ENCODE measurements at regions not wholly inside any gene's neighbourhood (a gene's known extent, or its start where the extent isn't known, plus 50 kb on each side); places are given as distances from the start of the nearest gene placed in this dataset.
"Not testable (repeated sequence)": the region's sequence is repeated elsewhere in the genome, so short reads cannot be mapped to it uniquely, and the experiment has no call there.

- Histone ChIP-seq H3K27ac (no peak overlapping the region), H3K36me3 (replicated peaks; ENCODE audit: insufficient read depth, low read depth) (no peaks in the 10 kb centered on the region), H3K4me2 (no peak overlapping the region), H3K79me2 (no peaks in the 10 kb centered on the region), H3K27me3 (no peaks in the 10 kb centered on the region), H3K4me3 (no peak overlapping the region), H3K4me1 (ENCODE audit: insufficient read depth) (no peaks in the 10 kb centered on the region), H2AFZ (no peak overlapping the region), H4K20me1 (ENCODE audit: insufficient read depth, poor library complexity, severe bottlenecking) (no peaks in the 10 kb centered on the region), H3K9me2 (replicated peaks; ENCODE audit: insufficient read depth) (no peaks in the 10 kb centered on the region), H3K9me3 (ENCODE audit: low read depth) (no peaks in the 10 kb centered on the region)
- DNase-seq (ENCODE audit: low spot score): no peak
- WGBS (ENCODE audit: low lambda C conversion rate, missing lambda C conversion rate): 89% methylated on average over 2 of the region's 2 CpGs
- TF ChIP-seq EZH2phosphoT487 (IDR thresholded peaks at IDR 0.05; ENCODE audit: low read depth, severe bottlenecking, unreplicated experiment): no peak
- no peak for TF ChIP-seq EZH2 (IDR thresholded peaks at IDR 0.05; ENCODE audit: borderline replicate concordance)
- TF ChIP-seq CTCF (IDR thresholded peaks at IDR 0.05; ENCODE audit: poor library complexity): no peak
Measured at GRCh38 chr18:67771271-67771670, 254.8 kb upstream of the DSEL start.

GRCh38 chr18:67770520-67770919 lies 254.0 kb upstream of the DSEL start:
- no peaks in the 10 kb centered on the region for H3K36me3 ChIP-seq (replicated peaks; ENCODE audit: insufficient read depth, low read depth)
- WGBS (ENCODE audit: low lambda C conversion rate, missing lambda C conversion rate): 76% methylated on average over 5 of the region's 5 CpGs
- no peak overlapping the region for H3K27ac ChIP-seq
- H2AFZ ChIP-seq: no peak overlapping the region
- TF ChIP-seq EZH2 (IDR thresholded peaks at IDR 0.05; ENCODE audit: borderline replicate concordance) (no peak), CTCF (IDR thresholded peaks at IDR 0.05; ENCODE audit: poor library complexity) (no peak), EZH2phosphoT487 (IDR thresholded peaks at IDR 0.05; ENCODE audit: low read depth, severe bottlenecking, unreplicated experiment) (no peak)
- H3K27me3 ChIP-seq: no peaks in the 10 kb centered on the region
- DNase-seq (ENCODE audit: low spot score): no peak
- H3K4me3 ChIP-seq: no peak overlapping the region
- H4K20me1 ChIP-seq (ENCODE audit: insufficient read depth, poor library complexity, severe bottlenecking): no peaks in the 10 kb centered on the region
- no peaks in the 10 kb centered on the region for H3K79me2 ChIP-seq
- H3K9me2 ChIP-seq (replicated peaks; ENCODE audit: insufficient read depth): no peaks in the 10 kb centered on the region
- H3K9me3 ChIP-seq (ENCODE audit: low read depth): no peaks in the 10 kb centered on the region
- H3K4me1 ChIP-seq (ENCODE audit: insufficient read depth): no peaks in the 10 kb centered on the region
- no peak overlapping the region for H3K4me2 ChIP-seq

- no peaks in the 10 kb centered on the region for H3K9me2 ChIP-seq (replicated peaks; ENCODE audit: insufficient read depth)
- no peaks in the 10 kb centered on the region for H3K36me3 ChIP-seq (replicated peaks; ENCODE audit: insufficient read depth, low read depth)
- H3K27ac ChIP-seq: no peak overlapping the region
- no peaks in the 10 kb centered on the region for H3K9me3 ChIP-seq (ENCODE audit: low read depth)
- H2AFZ ChIP-seq: no peak overlapping the region
- DNase-seq (ENCODE audit: low spot score): no peak
- no peak overlapping the region for H3K4me3 ChIP-seq
- no peaks in the 10 kb centered on the region for H3K4me1 ChIP-seq (ENCODE audit: insufficient read depth)
- no peaks in the 10 kb centered on the region for H4K20me1 ChIP-seq (ENCODE audit: insufficient read depth, poor library complexity, severe bottlenecking)
- H3K4me2 ChIP-seq: no peak overlapping the region
- H3K79me2 ChIP-seq: no peaks in the 10 kb centered on the region
- no peak for TF ChIP-seq EZH2phosphoT487 (IDR thresholded peaks at IDR 0.05; ENCODE audit: low read depth, severe bottlenecking, unreplicated experiment)
- no peak for TF ChIP-seq EZH2 (IDR thresholded peaks at IDR 0.05; ENCODE audit: borderline replicate concordance)
- TF ChIP-seq CTCF (IDR thresholded peaks at IDR 0.05; ENCODE audit: poor library complexity): no peak
- H3K27me3 ChIP-seq: no peaks in the 10 kb centered on the region
Measured at GRCh38 chr18:67766930-67767329, 250.4 kb upstream of the DSEL start.

GRCh38 chr18:67752211-67752610 lies 235.7 kb upstream of the DSEL start:
- not testable (repeated sequence) for H3K79me2 ChIP-seq; H4K20me1 ChIP-seq (ENCODE audit: insufficient read depth, poor library complexity, severe bottlenecking); H3K27me3 ChIP-seq; H2AFZ ChIP-seq; H3K9me2 ChIP-seq (replicated peaks; ENCODE audit: insufficient read depth); H3K36me3 ChIP-seq (replicated peaks; ENCODE audit: insufficient read depth, low read depth); DNase-seq (ENCODE audit: low spot score); H3K9me3 ChIP-seq (ENCODE audit: low read depth); H3K4me2 ChIP-seq; H3K4me3 ChIP-seq; H3K27ac ChIP-seq; H3K4me1 ChIP-seq (ENCODE audit: insufficient read depth)
- 96% methylated on average over 1 of the region's 1 CpG for WGBS (ENCODE audit: low lambda C conversion rate, missing lambda C conversion rate)

Measured in hepatocyte (in vitro differentiated cells).